NCI-H69 (cell line): ENCODE measurements at regions not wholly inside any gene's neighbourhood (a gene's known extent, or its start where the extent isn't known, plus 50 kb on each side); places are given as distances from the start of the nearest gene placed in this dataset.

ENCODE experiments used
- DNase-seq: peaks from one replicate; lab custom pipeline; 2025; lab: John Stamatoyannopoulos, UW

GRCh38 chr2:78941751-78942150, 83.8 kb upstream of the REG3G start:
- no peak for DNase-seq

DNA sequence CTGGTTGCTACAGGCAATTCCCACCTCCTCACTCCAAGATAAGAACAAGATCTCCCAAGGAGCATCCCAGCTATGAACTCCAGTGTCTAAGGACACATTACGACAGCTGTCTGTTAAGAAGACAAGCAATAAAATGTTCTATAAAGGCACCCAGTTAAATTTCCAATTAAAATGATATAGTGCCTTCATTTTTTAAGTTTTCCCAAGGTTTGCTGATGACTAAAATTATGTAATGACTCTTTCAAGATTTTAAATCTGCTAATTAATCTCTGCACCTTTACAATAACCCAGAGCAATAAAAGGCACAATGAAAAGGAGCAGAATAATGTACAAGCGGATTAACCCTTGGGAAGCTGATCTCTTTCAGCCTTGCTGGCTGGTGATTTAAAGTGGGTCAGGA, 61.6 kb upstream of the REG3G start:
- DNase-seq, result no peak

GRCh38 chr2:78967294-78967693, 58.2 kb upstream of the REG3G start:
- no peak for DNase-seq

DNA sequence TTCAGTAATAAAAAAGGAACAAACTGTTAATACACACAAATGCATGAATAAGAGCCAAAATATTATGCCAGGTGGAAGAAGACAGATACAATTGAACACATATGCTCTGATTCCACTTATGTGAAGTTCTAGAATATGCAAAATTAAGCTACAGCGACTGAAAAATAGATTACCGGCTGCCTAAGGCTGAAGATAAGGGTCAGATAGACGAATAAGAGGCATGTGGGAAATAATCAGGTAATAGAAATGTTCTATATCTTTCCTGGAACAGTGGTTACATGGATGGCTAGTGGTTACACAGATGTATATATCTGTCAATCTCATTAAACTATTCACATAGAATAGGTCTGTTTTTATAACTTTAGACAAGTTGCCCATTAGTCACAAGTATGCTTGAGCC, 51.9 kb upstream of the REG3G start:
- no peak for DNase-seq
